ENCODE measurements at regions not wholly inside any gene's neighbourhood (a gene's known extent, or its start where the extent isn't known, plus 50 kb on each side); places are given as distances from the start of the nearest gene placed in this dataset.

- no peak for TF ChIP-seq CTCF (conservative IDR thresholded peaks at IDR 0.05 in 1 of 2, IDR thresholded peaks at IDR 0.05 in 1 of 2; ENCODE audit: low read depth in 1 of 2, low read length in 2 of 2)
- no peak for TF ChIP-seq EZH2 (IDR thresholded peaks at IDR 0.05; ENCODE audit: low read length, missing control alignments)
Measured at GRCh38 chr3:1552831-1553230, 460.0 kb downstream of the CNTN6 start.

All from fibroblast of lung (primary cell).